GM06990 (cell line): ENCODE measurements at regions not wholly inside any gene's neighbourhood (a gene's known extent, or its start where the extent isn't known, plus 50 kb on each side); places are given as distances from the start of the nearest gene placed in this dataset.

Experiments used
- DNase-seq: peaks from one replicate; pipeline ENCODE4 v3.0.0-alpha.2; 2011; ENCODE audit not compliant: insufficient read length; ENCODE audit errors: extremely low read depth
- H3K27me3 ChIP-seq: replicated peaks from 2 replicates; pipeline ENCODE4 v1.6.0; 2011; ENCODE audit warnings: low read length; ENCODE audit not compliant: control insufficient read depth, insufficient read depth
- H3K36me3 ChIP-seq: 2 replicates; pipeline ENCODE4 v1.5.1; 2011; ENCODE audit warnings: low read length; ENCODE audit not compliant: control insufficient read depth, insufficient read depth
- H3K4me3 ChIP-seq: replicated peaks from 2 replicates; pipeline ENCODE4 v1.5.1; 2011; ENCODE audit warnings: low read depth, mild to moderate bottlenecking, control low read depth, low read length
- CTCF ChIP-seq: IDR thresholded peaks from 2 replicates; pipeline ENCODE4 v1.5.1; 2011; ENCODE audit warnings: low read length, control low read depth, mild to moderate bottlenecking, inconsistent platforms; ENCODE audit not compliant: insufficient read depth, poor library complexity, severe bottlenecking

- no peaks in the 10 kb centered on the region for H3K27me3 ChIP-seq
- H3K4me3 ChIP-seq: no peak overlapping the region
- DNase-seq: no peak
- H3K36me3 ChIP-seq: no peaks in the 10 kb centered on the region
- no peak for TF ChIP-seq CTCF
Observed at GRCh38 chr7:10210000-10210399, 763.7 kb upstream of the PHF14 start.

- no peak for DNase-seq
- TF ChIP-seq CTCF: no peak
- H3K36me3 ChIP-seq: no peaks in the 10 kb centered on the region
- no peaks in the 10 kb centered on the region for H3K27me3 ChIP-seq
- H3K4me3 ChIP-seq: no peak overlapping the region
Observed at GRCh38 chr7:10211016-10211415, 762.7 kb upstream of the PHF14 start.

GRCh38 chr7:10211861-10212260 lies 761.8 kb upstream of the PHF14 start:
- DNase-seq: no peak
- TF ChIP-seq CTCF: no peak
- H3K36me3 ChIP-seq: no peaks in the 10 kb centered on the region
- no peaks in the 10 kb centered on the region for H3K27me3 ChIP-seq
- no peak overlapping the region for H3K4me3 ChIP-seq

GRCh38 chr7:10212649-10213048 lies 761.0 kb upstream of the PHF14 start:
- no peak overlapping the region for H3K4me3 ChIP-seq
- DNase-seq: no peak
- no peaks in the 10 kb centered on the region for H3K27me3 ChIP-seq
- no peak for TF ChIP-seq CTCF
- H3K36me3 ChIP-seq: no peaks in the 10 kb centered on the region

- no peak for DNase-seq
- Histone ChIP-seq H3K4me3 (no peak overlapping the region), H3K27me3 (no peaks in the 10 kb centered on the region), H3K36me3 (no peaks in the 10 kb centered on the region)
- TF ChIP-seq CTCF: no peak
Observed at GRCh38 chr7:10216462-10216861, 757.2 kb upstream of the PHF14 start.

- Histone ChIP-seq H3K36me3 (no peaks in the 10 kb centered on the region), H3K27me3 (no peaks in the 10 kb centered on the region), H3K4me3 (no peak overlapping the region)
- TF ChIP-seq CTCF: no peak
- DNase-seq: no peak
Observed at GRCh38 chr7:10221084-10221483, 752.6 kb upstream of the PHF14 start.
